HepG2 (cell line): ENCODE measurements at regions not wholly inside any gene's neighbourhood (a gene's known extent, or its start where the extent isn't known, plus 50 kb on each side); places are given as distances from the start of the nearest gene placed in this dataset.

Experiments
- AKNA ChIP-seq: sonication (generic); formaldehyde crosslinking; IDR thresholded peaks from 2 replicates; pipeline ENCODE4 v1.4.0; 2020; ENCODE audit warnings: missing genetic modification reagents, borderline replicate concordance
- CBFB ChIP-seq: sonication (generic); formaldehyde crosslinking; IDR thresholded peaks from 2 replicates; pipeline ENCODE4 v1.4.0; 2020; ENCODE audit warnings: missing genetic modification reagents
- HIC2 ChIP-seq: sonication (generic); formaldehyde crosslinking; IDR thresholded peaks from 2 replicates; pipeline ENCODE4 v1.9.0; 2022; ENCODE audit warnings: low read depth, missing genetic modification reagents
- HNRNPK ChIP-seq: fragments of 200-400 bp; formaldehyde crosslinking; IDR thresholded peaks from 2 replicates; pipeline ENCODE4 v1.6.1; 2018; ENCODE audit warnings: low read length, low read depth, moderate library complexity, mild to moderate bottlenecking; ENCODE audit not compliant: poor library complexity, severe bottlenecking
- HNRNPLL ChIP-seq: fragments of 200-400 bp; formaldehyde crosslinking; IDR thresholded peaks from 2 replicates; pipeline ENCODE4 v1.6.1; 2017; ENCODE audit warnings: mild to moderate bottlenecking, low read depth, low read length; ENCODE audit not compliant: poor library complexity, severe bottlenecking
- KLF16 ChIP-seq, 2 experiments: sonication (generic) in 1 of 2; formaldehyde crosslinking in 1 of 2; IDR thresholded peaks; 2 replicates each; pipeline versions ENCODE4 v1.6.1 to v1.8.0; 2016 to 2023; ENCODE audit warnings: missing genetic modification reagents in 2 of 2, missing compliant biosample characterization in 1 of 2
- PPARG ChIP-seq: conservative IDR thresholded peaks from 2 replicates; pipeline ENCODE4 v1.6.1; 2016; ENCODE audit warnings: missing biosample characterization, missing genetic modification reagents
- SAFB2 ChIP-seq: sonication (generic); formaldehyde crosslinking; IDR thresholded peaks from 2 replicates; pipeline ENCODE4 v1.5.1; 2020; ENCODE audit warnings: missing genetic modification reagents, low read depth, mild to moderate bottlenecking, borderline replicate concordance
- SP140L ChIP-seq: sonication (generic); formaldehyde crosslinking; IDR thresholded peaks from 2 replicates; pipeline ENCODE4 v1.4.0; 2020; ENCODE audit warnings: missing genetic modification reagents, borderline replicate concordance
- ZNF232 ChIP-seq: sonication (generic); formaldehyde crosslinking; IDR thresholded peaks from 2 replicates; pipeline ENCODE4 v1.4.0; 2020; ENCODE audit warnings: missing genetic modification reagents, borderline replicate concordance
- ZNF276 ChIP-seq: sonication (generic); formaldehyde crosslinking; IDR thresholded peaks from 2 replicates; pipeline ENCODE4 v1.4.0; 2020; ENCODE audit warnings: mild to moderate bottlenecking, low read depth, missing genetic modification reagents
- TF ChIP-seq, protein P1 (sequence below): sonication (generic); formaldehyde crosslinking; IDR thresholded peaks from 2 replicates; pipeline ENCODE4 v1.4.0; 2020; ENCODE audit warnings: mild to moderate bottlenecking, missing genetic modification reagents
- TF ChIP-seq, protein P2 (sequence below): sonication (generic); formaldehyde crosslinking; IDR thresholded peaks from 2 replicates; pipeline ENCODE4 v1.4.0; 2020; ENCODE audit warnings: low read depth, missing genetic modification reagents
- TF ChIP-seq, protein P3 (sequence below): sonication (generic); formaldehyde crosslinking; IDR thresholded peaks from 2 replicates; pipeline ENCODE4 v1.4.0; 2020; ENCODE audit warnings: missing genetic modification reagents

DNA sequence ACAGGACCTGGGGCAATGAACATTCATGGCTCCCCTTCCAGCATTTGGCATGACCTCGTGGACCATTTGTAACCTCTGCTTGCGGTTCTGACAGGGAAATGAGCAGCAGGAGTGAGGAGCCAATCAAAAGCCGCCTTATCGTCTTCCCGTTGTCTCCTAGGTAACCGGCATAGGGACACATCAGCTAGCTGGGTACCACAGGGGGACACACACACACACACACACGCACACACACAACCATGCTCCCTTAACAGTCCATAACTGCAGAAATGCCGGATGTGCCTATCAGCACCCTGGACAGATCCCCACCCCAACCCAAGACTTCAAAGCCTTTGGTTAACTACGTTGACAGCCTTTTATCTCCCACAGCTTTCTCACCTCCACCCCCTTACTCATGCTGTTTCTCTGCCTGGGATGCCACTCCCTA is 53.4 kb upstream of the CCDC174 start (continued):
- TF ChIP-seq AKNA (CRISPR knock-in tag) (0 out of 2 replicates have a peak, but pooled peaks have one; percentile 52), PPARG (CRISPR knock-in tag) (no peak), KLF16 (CRISPR knock-in tag; IDR thresholded peaks at IDR 0.05) (0 out of 4 replicates have a peak, but pooled peaks of 1 of the 2 experiments have one; percentile 39), HNRNPLL (no peak), HNRNPK (no peak), HIC2 (CRISPR knock-in tag) (no peak), ZNF276 (no peak), CBFB (no peak), SP140L (no peak), SAFB2 (CRISPR knock-in tag) (no peak), ZNF232 (CRISPR knock-in tag) (0 out of 2 replicates have a peak, but pooled peaks have one; percentile 34)
- TF ChIP-seq, protein P1, sequence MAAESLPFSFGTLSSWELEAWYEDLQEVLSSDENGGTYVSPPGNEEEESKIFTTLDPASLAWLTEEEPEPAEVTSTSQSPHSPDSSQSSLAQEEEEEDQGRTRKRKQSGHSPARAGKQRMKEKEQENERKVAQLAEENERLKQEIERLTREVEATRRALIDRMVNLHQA (CRISPR knock-in tag) = no peak
- TF ChIP-seq, protein P2, sequence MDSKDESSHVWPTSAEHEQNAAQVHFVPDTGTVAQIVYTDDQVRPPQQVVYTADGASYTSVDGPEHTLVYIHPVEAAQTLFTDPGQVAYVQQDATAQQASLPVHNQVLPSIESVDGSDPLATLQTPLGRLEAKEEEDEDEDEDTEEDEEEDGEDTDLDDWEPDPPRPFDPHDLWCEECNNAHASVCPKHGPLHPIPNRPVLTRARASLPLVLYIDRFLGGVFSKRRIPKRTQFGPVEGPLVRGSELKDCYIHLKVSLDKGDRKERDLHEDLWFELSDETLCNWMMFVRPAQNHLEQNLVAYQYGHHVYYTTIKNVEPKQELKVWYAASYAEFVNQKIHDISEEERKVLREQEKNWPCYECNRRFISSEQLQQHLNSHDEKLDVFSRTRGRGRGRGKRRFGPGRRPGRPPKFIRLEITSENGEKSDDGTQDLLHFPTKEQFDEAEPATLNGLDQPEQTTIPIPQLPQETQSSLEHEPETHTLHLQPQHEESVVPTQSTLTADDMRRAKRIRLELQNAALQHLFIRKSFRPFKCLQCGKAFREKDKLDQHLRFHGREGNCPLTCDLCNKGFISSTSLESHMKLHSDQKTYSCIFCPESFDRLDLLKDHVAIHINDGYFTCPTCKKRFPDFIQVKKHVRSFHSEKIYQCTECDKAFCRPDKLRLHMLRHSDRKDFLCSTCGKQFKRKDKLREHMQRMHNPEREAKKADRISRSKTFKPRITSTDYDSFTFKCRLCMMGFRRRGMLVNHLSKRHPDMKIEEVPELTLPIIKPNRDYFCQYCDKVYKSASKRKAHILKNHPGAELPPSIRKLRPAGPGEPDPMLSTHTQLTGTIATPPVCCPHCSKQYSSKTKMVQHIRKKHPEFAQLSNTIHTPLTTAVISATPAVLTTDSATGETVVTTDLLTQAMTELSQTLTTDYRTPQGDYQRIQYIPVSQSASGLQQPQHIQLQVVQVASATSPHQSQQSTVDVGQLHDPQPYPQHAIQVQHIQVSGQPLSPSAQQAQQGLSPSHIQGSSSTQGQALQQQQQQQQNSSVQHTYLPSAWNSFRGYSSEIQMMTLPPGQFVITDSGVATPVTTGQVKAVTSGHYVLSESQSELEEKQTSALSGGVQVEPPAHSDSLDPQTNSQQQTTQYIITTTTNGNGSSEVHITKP = peak; percentile 40; the same call in 1 of the 2 replicates
- TF ChIP-seq, protein P3, sequence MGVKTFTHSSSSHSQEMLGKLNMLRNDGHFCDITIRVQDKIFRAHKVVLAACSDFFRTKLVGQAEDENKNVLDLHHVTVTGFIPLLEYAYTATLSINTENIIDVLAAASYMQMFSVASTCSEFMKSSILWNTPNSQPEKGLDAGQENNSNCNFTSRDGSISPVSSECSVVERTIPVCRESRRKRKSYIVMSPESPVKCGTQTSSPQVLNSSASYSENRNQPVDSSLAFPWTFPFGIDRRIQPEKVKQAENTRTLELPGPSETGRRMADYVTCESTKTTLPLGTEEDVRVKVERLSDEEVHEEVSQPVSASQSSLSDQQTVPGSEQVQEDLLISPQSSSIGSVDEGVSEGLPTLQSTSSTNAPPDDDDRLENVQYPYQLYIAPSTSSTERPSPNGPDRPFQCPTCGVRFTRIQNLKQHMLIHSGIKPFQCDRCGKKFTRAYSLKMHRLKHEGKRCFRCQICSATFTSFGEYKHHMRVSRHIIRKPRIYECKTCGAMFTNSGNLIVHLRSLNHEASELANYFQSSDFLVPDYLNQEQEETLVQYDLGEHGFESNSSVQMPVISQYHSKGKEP = 0 out of 2 replicates have a peak, but pooled peaks have one; percentile 50
